ENCODE measurements at regions not wholly inside any gene's neighbourhood (a gene's known extent, or its start where the extent isn't known, plus 50 kb on each side); places are given as distances from the start of the nearest gene placed in this dataset.

DNA sequence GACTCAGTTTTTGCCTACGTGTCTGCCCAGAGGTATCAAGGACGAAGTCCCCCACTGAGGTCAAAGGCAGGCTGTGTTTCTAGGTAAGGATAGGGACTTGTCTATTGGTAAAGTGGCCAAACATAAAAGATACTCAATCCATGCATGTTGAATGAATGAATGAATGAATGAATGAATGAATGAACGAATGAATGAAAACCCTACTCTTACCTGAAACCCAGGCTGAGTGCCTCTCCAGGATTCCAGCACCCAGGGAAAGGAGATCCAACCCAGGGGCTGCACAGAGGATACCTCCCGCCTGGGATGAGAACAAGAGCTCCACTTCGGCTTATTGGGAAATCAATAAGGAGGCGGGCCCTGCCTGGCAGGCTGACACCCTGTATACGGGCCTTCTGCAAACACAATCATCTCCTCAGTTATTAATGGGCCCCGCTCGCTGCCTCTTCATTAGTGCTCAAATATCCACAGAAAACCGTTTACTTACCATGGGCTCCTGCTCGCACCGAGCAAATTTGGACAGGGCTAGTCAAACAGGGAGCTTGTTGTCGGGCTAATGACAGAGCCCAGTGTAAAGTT is 177.4 kb downstream of the BUD13 start:
- TF ChIP-seq RARB (CRISPR knock-in tag; IDR thresholded peaks at IDR 0.05) (no peak), ZFP3 (CRISPR knock-in tag; IDR thresholded peaks at IDR 0.05) (no peak), ZFP30 (CRISPR knock-in tag; IDR thresholded peaks at IDR 0.05) (no peak), ARNTL (CRISPR knock-in tag; IDR thresholded peaks at IDR 0.05; ENCODE audit: borderline replicate concordance, low read depth) (no peak), ISL1 (CRISPR knock-in tag; IDR thresholded peaks at IDR 0.05) (no peak), GLIS3 (CRISPR knock-in tag; IDR thresholded peaks at IDR 0.05) (no peak), BACH2 (CRISPR knock-in tag; IDR thresholded peaks at IDR 0.05; ENCODE audit: borderline replicate concordance) (no peak), OSR1 (CRISPR knock-in tag; IDR thresholded peaks at IDR 0.05) (no peak), TCF4 (CRISPR knock-in tag; IDR thresholded peaks at IDR 0.05; ENCODE audit: borderline replicate concordance) (no peak), TOX (CRISPR knock-in tag; IDR thresholded peaks at IDR 0.05; ENCODE audit: borderline replicate concordance) (no peak)
- no peak for ATAC-seq

DNA sequence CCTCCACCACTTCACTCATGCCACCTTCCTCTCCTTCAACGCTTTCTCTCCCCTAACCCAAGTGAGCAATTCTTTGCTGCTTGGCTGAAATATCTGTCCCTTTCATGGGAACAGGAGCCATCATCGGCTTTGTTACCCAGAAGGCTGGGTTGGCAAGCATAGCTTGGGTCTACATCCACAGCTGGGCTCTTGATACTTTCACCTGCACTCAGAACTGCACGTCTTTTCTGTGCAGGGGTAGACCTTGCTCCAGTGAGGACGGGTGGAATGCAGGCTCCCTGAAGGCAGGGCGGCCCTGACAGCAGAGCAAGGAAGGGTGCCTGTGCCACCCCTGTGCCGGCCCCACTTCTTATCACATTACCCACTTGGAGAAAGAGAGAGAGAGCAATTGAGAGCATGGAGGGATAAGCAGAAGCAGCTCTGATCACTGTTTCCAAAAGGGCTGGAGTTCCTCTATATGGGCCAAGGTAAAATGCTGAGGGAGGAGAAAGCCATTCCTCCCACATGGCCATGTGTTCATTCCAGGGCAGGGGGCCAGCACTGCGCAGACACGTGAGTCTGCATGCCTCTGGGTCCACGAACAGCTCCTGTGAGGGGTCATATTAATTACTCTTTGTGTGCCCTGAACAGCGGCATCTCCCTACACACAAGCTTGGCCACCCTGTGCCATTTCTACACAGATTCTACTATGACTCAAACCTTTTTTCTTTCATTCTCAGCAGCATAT is 181.8 kb downstream of the BUD13 start:
- TF ChIP-seq OSR1 (CRISPR knock-in tag; IDR thresholded peaks at IDR 0.05) (no peak), GLIS3 (CRISPR knock-in tag; IDR thresholded peaks at IDR 0.05) (no peak), ARNTL (CRISPR knock-in tag; IDR thresholded peaks at IDR 0.05; ENCODE audit: borderline replicate concordance, low read depth) (no peak), RARB (CRISPR knock-in tag; IDR thresholded peaks at IDR 0.05) (no peak), PPARA (CRISPR knock-in tag; IDR thresholded peaks at IDR 0.05; ENCODE audit: borderline replicate concordance) (no peak), TOX (CRISPR knock-in tag; IDR thresholded peaks at IDR 0.05; ENCODE audit: borderline replicate concordance) (no peak), CSDC2 (CRISPR knock-in tag; IDR thresholded peaks at IDR 0.05) (no peak), ZNF70 (CRISPR knock-in tag; IDR thresholded peaks at IDR 0.05) (no peak), CREB5 (CRISPR knock-in tag; IDR thresholded peaks at IDR 0.05; ENCODE audit: low read depth) (no peak), ZNF8 (CRISPR knock-in tag; IDR thresholded peaks at IDR 0.05) (no peak), ZFP30 (CRISPR knock-in tag; IDR thresholded peaks at IDR 0.05) (no peak), SNAI2 (CRISPR knock-in tag; IDR thresholded peaks at IDR 0.05) (no peak), ESRRG (CRISPR knock-in tag; IDR thresholded peaks at IDR 0.05) (no peak), ISL1 (CRISPR knock-in tag; IDR thresholded peaks at IDR 0.05) (no peak), BACH2 (CRISPR knock-in tag; IDR thresholded peaks at IDR 0.05; ENCODE audit: borderline replicate concordance) (no peak), TSHZ2 (CRISPR knock-in tag; IDR thresholded peaks at IDR 0.05) (no peak), TCF4 (CRISPR knock-in tag; IDR thresholded peaks at IDR 0.05; ENCODE audit: borderline replicate concordance) (no peak), PATZ1 (CRISPR knock-in tag; IDR thresholded peaks at IDR 0.05; ENCODE audit: borderline replicate concordance) (no peak)
- TF ChIP-seq, protein P1, sequence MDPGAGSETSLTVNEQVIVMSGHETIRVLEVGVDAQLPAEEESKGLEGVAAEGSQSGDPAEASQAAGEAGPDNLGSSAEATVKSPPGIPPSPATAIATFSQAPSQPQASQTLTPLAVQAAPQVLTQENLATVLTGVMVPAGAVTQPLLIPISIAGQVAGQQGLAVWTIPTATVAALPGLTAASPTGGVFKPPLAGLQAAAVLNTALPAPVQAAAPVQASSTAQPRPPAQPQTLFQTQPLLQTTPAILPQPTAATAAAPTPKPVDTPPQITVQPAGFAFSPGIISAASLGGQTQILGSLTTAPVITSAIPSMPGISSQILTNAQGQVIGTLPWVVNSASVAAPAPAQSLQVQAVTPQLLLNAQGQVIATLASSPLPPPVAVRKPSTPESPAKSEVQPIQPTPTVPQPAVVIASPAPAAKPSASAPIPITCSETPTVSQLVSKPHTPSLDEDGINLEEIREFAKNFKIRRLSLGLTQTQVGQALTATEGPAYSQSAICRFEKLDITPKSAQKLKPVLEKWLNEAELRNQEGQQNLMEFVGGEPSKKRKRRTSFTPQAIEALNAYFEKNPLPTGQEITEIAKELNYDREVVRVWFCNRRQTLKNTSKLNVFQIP (CRISPR knock-in tag; IDR thresholded peaks at IDR 0.05; ENCODE audit: borderline replicate concordance, low read depth), result no peak

GRCh38 chr11:116589402-116589801 is 183.4 kb downstream of the BUD13 start:
- ATAC-seq, result no peak
- TF ChIP-seq ZFP3 (CRISPR knock-in tag; IDR thresholded peaks at IDR 0.05), result no peak
- TF ChIP-seq, protein P1 (CRISPR knock-in tag; IDR thresholded peaks at IDR 0.05; ENCODE audit: borderline replicate concordance, low read depth), result no peak
- TF ChIP-seq PATZ1 (CRISPR knock-in tag; IDR thresholded peaks at IDR 0.05; ENCODE audit: borderline replicate concordance), result no peak
- TF ChIP-seq CSDC2 (CRISPR knock-in tag; IDR thresholded peaks at IDR 0.05), result no peak
- TF ChIP-seq TCF4 (CRISPR knock-in tag; IDR thresholded peaks at IDR 0.05; ENCODE audit: borderline replicate concordance), result no peak
- TF ChIP-seq OSR1 (CRISPR knock-in tag; IDR thresholded peaks at IDR 0.05), result no peak
- no peak for TF ChIP-seq SNAI2 (CRISPR knock-in tag; IDR thresholded peaks at IDR 0.05)
- no peak for TF ChIP-seq ZFP30 (CRISPR knock-in tag; IDR thresholded peaks at IDR 0.05)
- no peak for TF ChIP-seq PPARA (CRISPR knock-in tag; IDR thresholded peaks at IDR 0.05; ENCODE audit: borderline replicate concordance)
- no peak for TF ChIP-seq GLIS3 (CRISPR knock-in tag; IDR thresholded peaks at IDR 0.05)
- no peak for TF ChIP-seq ZNF8 (CRISPR knock-in tag; IDR thresholded peaks at IDR 0.05)
- no peak for TF ChIP-seq TOX (CRISPR knock-in tag; IDR thresholded peaks at IDR 0.05; ENCODE audit: borderline replicate concordance)
- no peak for TF ChIP-seq ZC3H10 (CRISPR knock-in tag; IDR thresholded peaks at IDR 0.05)
- TF ChIP-seq CSRNP3 (CRISPR knock-in tag; IDR thresholded peaks at IDR 0.05), result no peak

More for the DNA sequence above, 181.8 kb downstream of the BUD13 start:
- no peak for ATAC-seq
